C4-2B (cell line): ENCODE measurements at regions not wholly inside any gene's neighbourhood (a gene's known extent, or its start where the extent isn't known, plus 50 kb on each side); places are given as distances from the start of the nearest gene placed in this dataset.

Source experiments
- H3K27ac ChIP-seq: fragments of 450-650 bp; 2 replicates; pipeline ENCODE4 v1.5.1; 2017
- CTCF ChIP-seq: fragments of 450-650 bp; conservative IDR thresholded peaks from 2 replicates; pipeline ENCODE4 v1.5.1; 2017; ENCODE audit warnings: mild to moderate bottlenecking
- ZFX ChIP-seq: fragments of 450-650 bp; IDR thresholded peaks from 2 replicates; pipeline ENCODE4 v1.6.1; 2017

- no peak overlapping the region for H3K27ac ChIP-seq
- no peak for TF ChIP-seq CTCF
- TF ChIP-seq ZFX: no peak
Measured at GRCh38 chr5:30845194-30845593, 348.3 kb upstream of the CDH6 start.

- TF ChIP-seq CTCF (no peak), ZFX (no peak)
- no peak overlapping the region for H3K27ac ChIP-seq
Measured at GRCh38 chr5:30843541-30843940, 349.9 kb upstream of the CDH6 start.

GRCh38 chr5:30839956-30840355 is 353.5 kb upstream of the CDH6 start:
- no peak for TF ChIP-seq CTCF
- TF ChIP-seq ZFX: no peak
- no peak overlapping the region for H3K27ac ChIP-seq

- no peak overlapping the region for H3K27ac ChIP-seq
- TF ChIP-seq CTCF (no peak), ZFX (no peak)
Measured at GRCh38 chr5:30838936-30839496, 354.5 kb upstream of the CDH6 start.

- TF ChIP-seq ZFX (no peak), CTCF (no peak)
- no peak overlapping the region for H3K27ac ChIP-seq
Measured at GRCh38 chr5:30832519-30832918, 361.0 kb upstream of the CDH6 start.

GRCh38 chr5:30831605-30832004 is 361.9 kb upstream of the CDH6 start:
- no peak for TF ChIP-seq CTCF
- no peak for TF ChIP-seq ZFX
- no peak overlapping the region for H3K27ac ChIP-seq

- TF ChIP-seq CTCF: no peak
- TF ChIP-seq ZFX: no peak
- no peak overlapping the region for H3K27ac ChIP-seq
Measured at GRCh38 chr5:30831123-30831522, 362.4 kb upstream of the CDH6 start.
